ENCODE measurements at regions not wholly inside any gene's neighbourhood (a gene's known extent, or its start where the extent isn't known, plus 50 kb on each side); places are given as distances from the start of the nearest gene placed in this dataset.

GRCh38 chr5:155772009-155772662, 554.8 kb upstream of the SGCD start:
- 52% methylated on average over 4 of the region's 4 CpGs for WGBS (ENCODE audit: missing lambda C conversion rate)
- Histone ChIP-seq H3K4me1 (no peaks in the 10 kb centered on the region), H3K4me2 (no peak overlapping the region), H3K9me3 (no peaks in the 10 kb centered on the region), H3K27ac (no peak overlapping the region), H3K4me3 (no peak overlapping the region)
- POLR2A ChIA-PET, result no interaction called here
- CTCF ChIA-PET, result no interaction called here
- ATAC-seq, result no peak
- FAIRE-seq, result no peak
- no peak for TF ChIP-seq NR3C1 (IDR thresholded peaks at IDR 0.05)
- TF ChIP-seq CEBPB (IDR thresholded peaks at IDR 0.05), result no peak
- TF ChIP-seq POLR2A (IDR thresholded peaks at IDR 0.05; ENCODE audit: low read length), result no peak
- no peak for TF ChIP-seq SREBF2 (IDR thresholded peaks at IDR 0.05)
- TF ChIP-seq TP53 (CRISPR knock-in tag; IDR thresholded peaks at IDR 0.05), result no peak
- TF ChIP-seq BHLHE40 (IDR thresholded peaks at IDR 0.05; ENCODE audit: low read depth, low read length), result no peak
- no peak for TF ChIP-seq EP300 (IDR thresholded peaks at IDR 0.05)
- TF ChIP-seq CHD4 (IDR thresholded peaks at IDR 0.05; ENCODE audit: borderline replicate concordance), result no peak
- no peak for TF ChIP-seq MAFK (IDR thresholded peaks at IDR 0.05; ENCODE audit: partially characterized antibody)
- no peak for TF ChIP-seq SMC3 (IDR thresholded peaks at IDR 0.05)
- TF ChIP-seq EHF (CRISPR knock-in tag; IDR thresholded peaks at IDR 0.05), result no peak
- no peak for TF ChIP-seq EHMT2 (IDR thresholded peaks at IDR 0.05; ENCODE audit: low read depth)
- TF ChIP-seq USF2 (IDR thresholded peaks at IDR 0.05), result no peak
- DNase-seq (ENCODE audit: low read depth in 1 of 2, low spot score in 1 of 2), result no peak

- DNase-seq (ENCODE audit: low read depth in 1 of 2, low spot score in 1 of 2) (no peak), FAIRE-seq (no peak), ATAC-seq (no peak)
- Histone ChIP-seq H3K4me1 (no peaks in the 10 kb centered on the region), H3K4me2 (no peak overlapping the region), H3K27ac (no peak overlapping the region), H3K9me3 (no peaks in the 10 kb centered on the region), H3K4me3 (no peak overlapping the region)
- ChIA-PET CTCF (no interaction called here), POLR2A (no interaction called here)
- no peak for TF ChIP-seq EHF (CRISPR knock-in tag; IDR thresholded peaks at IDR 0.05)
- TF ChIP-seq ELK1 (IDR thresholded peaks at IDR 0.05; ENCODE audit: low read depth, low read length), result no peak
- TF ChIP-seq CHD4 (IDR thresholded peaks at IDR 0.05; ENCODE audit: borderline replicate concordance), result no peak
- TF ChIP-seq GATA3 (IDR thresholded peaks at IDR 0.05; ENCODE audit: borderline replicate concordance), result no peak
- no peak for TF ChIP-seq USF2 (IDR thresholded peaks at IDR 0.05)
- no peak for TF ChIP-seq EP300 (IDR thresholded peaks at IDR 0.05)
- 75% methylated on average over 2 of the region's 2 CpGs for WGBS (ENCODE audit: missing lambda C conversion rate)
Measured at GRCh38 chr5:155773680-155774079, 553.3 kb upstream of the SGCD start.

- ATAC-seq (no peak), DNase-seq (ENCODE audit: low read depth in 1 of 2, low spot score in 1 of 2) (no peak), FAIRE-seq (no peak)
- no peak overlapping the region for H3K4me3 ChIP-seq
- no peak for TF ChIP-seq RCOR1 (IDR thresholded peaks at IDR 0.05; ENCODE audit: low read depth, low read length)
- no peak for TF ChIP-seq NFE2L2 (conservative IDR thresholded peaks at IDR 0.05; ENCODE audit: low read length)
- no peak for TF ChIP-seq BHLHE40 (IDR thresholded peaks at IDR 0.05; ENCODE audit: low read depth, low read length)
- TF ChIP-seq HOXA7 (CRISPR knock-in tag; IDR thresholded peaks at IDR 0.05), result no peak
- no peak for TF ChIP-seq GATA3 (IDR thresholded peaks at IDR 0.05; ENCODE audit: borderline replicate concordance)
- no peak for TF ChIP-seq MYC (IDR thresholded peaks at IDR 0.05; ENCODE audit: borderline replicate concordance, low read length)
- TF ChIP-seq FOSL2 (IDR thresholded peaks at IDR 0.05), result no peak
- TF ChIP-seq FOSL2 (CRISPR knock-in tag; IDR thresholded peaks at IDR 0.05), result no peak
- TF ChIP-seq USF2 (IDR thresholded peaks at IDR 0.05), result no peak
- TF ChIP-seq HES2 (IDR thresholded peaks at IDR 0.05), result no peak
- TF ChIP-seq KDM1A (IDR thresholded peaks at IDR 0.05; ENCODE audit: low read depth), result no peak
- ChIA-PET CTCF (no interaction called here), POLR2A (no interaction called here)
- no peaks in the 10 kb centered on the region for H3K4me1 ChIP-seq
- no peak overlapping the region for H3K27ac ChIP-seq
- no peak overlapping the region for H3K4me2 ChIP-seq
- peaks cover 11% of the 10 kb centered on the region; the same call in 2 of the 3 replicates for H3K9me3 ChIP-seq
- WGBS (ENCODE audit: missing lambda C conversion rate), result 41% methylated on average over 3 of the region's 3 CpGs
Measured at GRCh38 chr5:155780260-155780659, 546.7 kb upstream of the SGCD start.

All from A549 (cell line).